NCI-H345 (cell line): ENCODE measurements at regions not wholly inside any gene's neighbourhood (a gene's known extent, or its start where the extent isn't known, plus 50 kb on each side); places are given as distances from the start of the nearest gene placed in this dataset.

ENCODE experiments used
- DNase-seq: peaks from one replicate; lab custom pipeline; 2025; lab: John Stamatoyannopoulos, UW

DNA sequence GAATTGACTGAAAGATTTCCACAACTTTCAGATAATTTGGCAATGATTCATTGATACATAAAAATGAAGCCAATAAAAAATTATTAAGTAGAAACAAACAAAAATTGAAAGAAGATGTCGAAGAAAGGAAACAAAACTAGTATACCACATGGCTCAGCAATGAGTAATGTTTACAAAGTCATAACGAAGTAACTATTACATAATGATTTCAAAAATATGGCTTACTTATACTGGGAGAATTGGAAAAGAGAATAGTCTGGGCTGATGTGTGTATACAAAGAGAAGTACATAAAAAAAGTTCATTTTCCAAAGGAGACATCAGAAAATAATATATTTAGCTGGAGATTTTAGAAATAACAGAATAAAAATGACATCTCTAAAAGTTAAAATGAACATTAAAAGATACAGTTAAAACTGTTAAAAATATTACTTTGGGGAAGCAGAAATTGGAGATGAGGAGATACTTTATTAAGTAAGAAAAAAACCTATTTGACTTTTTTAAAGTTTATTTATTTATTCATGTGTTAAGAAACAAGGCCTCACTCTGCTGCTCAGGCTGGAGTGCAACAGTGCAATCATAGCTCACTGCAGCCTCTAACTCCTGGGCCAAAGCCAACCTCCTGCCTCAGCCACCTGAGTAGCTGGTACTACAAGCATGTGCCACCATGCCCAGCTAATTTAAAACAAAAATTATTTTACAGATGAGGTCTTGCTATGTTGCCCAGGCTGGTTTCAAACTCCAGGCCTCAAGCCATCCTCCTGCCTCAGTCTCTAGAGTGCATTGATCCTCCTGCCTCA, 409.7 kb upstream of the PIK3C3 start:
- DNase-seq: no peak

- DNase-seq: no peak
Observed at GRCh38 chr18:41543815-41544214, 411.2 kb upstream of the PIK3C3 start.

- no peak for DNase-seq
Observed at GRCh38 chr18:41540237-41540871, 414.7 kb upstream of the PIK3C3 start.

DNA sequence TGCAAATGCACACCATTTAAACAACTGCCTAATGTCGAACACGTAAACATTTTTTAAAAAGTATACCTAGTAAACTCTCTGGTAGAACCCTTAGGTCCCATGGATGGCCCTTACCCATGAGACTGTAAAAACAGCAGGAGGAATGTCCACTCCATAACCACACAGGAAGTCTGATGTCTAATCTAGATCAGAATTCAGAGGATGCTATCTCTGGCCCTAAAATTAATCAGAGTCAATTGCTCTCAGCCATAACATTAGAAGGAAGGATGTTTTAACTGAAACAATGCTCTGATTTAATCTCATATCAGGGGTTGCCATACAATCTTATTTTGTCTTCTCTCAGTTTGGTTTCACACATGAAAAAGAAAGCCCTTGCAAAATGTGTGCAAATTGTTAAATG, 416.3 kb upstream of the PIK3C3 start:
- no peak for DNase-seq

GRCh38 chr18:41537666-41538065, 417.4 kb upstream of the PIK3C3 start:
- DNase-seq: no peak

- no peak for DNase-seq
Observed at GRCh38 chr18:41532344-41533086, 422.5 kb upstream of the PIK3C3 start.

DNA sequence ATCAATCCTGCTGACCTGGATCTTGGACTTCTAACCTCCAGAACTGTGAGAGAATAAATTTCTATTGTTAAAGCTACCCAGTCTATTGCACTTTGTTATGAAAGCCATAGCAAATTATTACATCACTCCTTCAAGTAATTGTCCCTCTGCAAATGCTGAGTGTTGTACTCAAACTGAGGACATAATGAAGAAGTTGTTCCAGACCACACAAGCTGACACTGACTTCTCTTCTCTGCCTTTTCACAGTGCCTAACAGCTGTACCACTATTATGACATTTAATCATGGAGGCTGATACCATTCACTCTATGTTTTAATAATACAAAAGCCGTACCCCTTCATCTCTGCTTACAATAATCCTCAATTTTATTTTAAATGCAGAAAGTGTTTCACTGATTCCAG, 424.1 kb upstream of the PIK3C3 start:
- no peak for DNase-seq

GRCh38 chr18:41529093-41529492, 425.9 kb upstream of the PIK3C3 start:
- no peak for DNase-seq

GRCh38 chr18:41526054-41526453, 429.0 kb upstream of the PIK3C3 start:
- no peak for DNase-seq

GRCh38 chr18:41524674-41525470, 430.2 kb upstream of the PIK3C3 start:
- DNase-seq: no peak

GRCh38 chr18:41517142-41517541, 437.9 kb upstream of the PIK3C3 start:
- DNase-seq: no peak

- no peak for DNase-seq
Observed at GRCh38 chr18:41513438-41513837, 441.6 kb upstream of the PIK3C3 start.

DNA sequence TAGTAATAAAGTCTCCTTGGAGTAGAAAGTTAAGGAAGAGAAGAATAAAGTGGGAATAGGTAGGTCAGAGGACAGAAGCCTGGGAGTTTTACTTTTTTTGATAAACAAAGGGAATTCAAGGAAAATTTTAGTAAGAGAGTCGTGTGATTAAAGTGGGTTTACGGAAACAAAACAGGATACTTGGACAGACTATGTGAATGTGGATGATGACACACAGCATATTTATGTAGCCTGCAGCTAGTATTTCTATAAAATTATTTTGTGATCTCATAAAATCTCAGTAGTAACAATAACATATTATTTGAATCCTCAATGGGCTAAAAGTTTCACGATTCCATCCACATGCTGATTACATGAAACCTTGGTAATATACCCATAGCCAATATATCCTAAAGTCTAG, 450.7 kb upstream of the PIK3C3 start:
- DNase-seq: no peak

GRCh38 chr18:41501848-41502247, 453.2 kb upstream of the PIK3C3 start:
- no peak for DNase-seq

DNA sequence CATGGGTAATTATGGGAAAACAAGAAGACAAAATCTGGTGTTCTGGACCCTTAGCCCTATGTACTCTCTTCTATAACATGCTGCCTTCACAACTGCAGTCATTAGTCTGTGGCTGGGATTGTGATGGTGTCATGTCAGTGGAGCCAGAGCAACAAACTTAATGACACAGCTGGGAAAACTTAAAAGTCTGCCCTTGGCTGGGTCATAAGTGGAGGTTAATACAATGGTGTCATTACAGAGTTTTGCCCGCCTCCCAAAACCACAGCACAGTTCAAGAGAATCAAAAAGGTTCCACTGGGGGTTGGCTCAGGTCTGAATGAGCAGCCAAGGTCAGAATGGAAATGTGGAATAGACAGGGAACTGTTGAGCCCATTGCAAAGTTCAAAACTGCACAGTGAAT, 455.7 kb upstream of the PIK3C3 start:
- DNase-seq: no peak

GRCh38 chr18:41490861-41491260, 464.2 kb upstream of the PIK3C3 start:
- DNase-seq: no peak

DNA sequence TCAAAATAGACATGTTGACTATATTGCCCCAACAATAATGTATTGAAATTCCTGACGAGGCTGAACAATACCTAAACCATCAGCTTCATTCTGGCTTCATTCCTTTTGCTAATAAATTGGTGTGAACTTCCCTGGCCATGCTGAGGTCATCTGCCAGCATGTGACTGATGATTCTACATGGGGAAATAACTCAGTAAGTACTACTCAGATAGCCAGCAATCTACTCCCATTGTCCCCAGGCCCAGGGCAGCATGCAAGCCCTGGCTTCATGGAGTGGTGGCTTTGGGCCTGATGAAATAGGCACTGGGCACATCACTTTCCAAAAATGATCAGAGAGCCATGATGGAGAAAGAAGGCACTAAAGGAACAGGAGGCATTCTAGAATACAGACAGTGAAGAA, 468.5 kb upstream of the PIK3C3 start:
- DNase-seq: no peak

GRCh38 chr18:41484069-41484468, 471.0 kb upstream of the PIK3C3 start:
- DNase-seq: no peak

GRCh38 chr18:41482501-41482900, 472.5 kb upstream of the PIK3C3 start:
- DNase-seq: no peak

GRCh38 chr18:41466436-41467160, 488.4 kb upstream of the PIK3C3 start:
- no peak for DNase-seq

DNA sequence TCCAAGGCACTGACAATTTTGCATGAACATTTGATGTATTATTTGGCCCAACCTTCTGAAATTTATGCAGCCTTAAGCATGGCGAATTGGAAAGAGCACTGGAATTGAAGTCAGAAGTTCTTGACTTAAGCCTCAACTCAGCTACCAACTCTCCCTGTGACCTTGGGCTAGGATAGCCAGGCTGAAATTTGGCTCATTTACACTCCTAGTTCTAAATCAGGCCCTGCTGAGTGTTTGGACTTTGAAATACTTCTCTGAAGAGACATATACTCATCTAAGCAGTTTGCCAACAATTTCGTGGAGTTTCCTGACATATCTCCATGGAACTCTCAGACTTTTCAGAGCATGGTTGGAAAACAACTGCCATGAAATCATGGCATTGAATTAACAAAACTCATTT, 489.6 kb upstream of the PIK3C3 start:
- DNase-seq: no peak

GRCh38 chr18:41464278-41464677, 490.8 kb upstream of the PIK3C3 start:
- DNase-seq: no peak
